Loucy (cell line): ENCODE measurements at regions not wholly inside any gene's neighbourhood (a gene's known extent, or its start where the extent isn't known, plus 50 kb on each side); places are given as distances from the start of the nearest gene placed in this dataset.
"Not testable (repeated sequence)": the region's sequence is repeated elsewhere in the genome, so short reads cannot be mapped to it uniquely, and the experiment has no call there.

Experiments
- H2AFZ ChIP-seq: fragments of 200-600 bp; sonication (generic); 2 replicates; pipeline ENCODE4 v1.6.0; 2016; ENCODE audit warnings: antibody characterized with exemption, mild to moderate bottlenecking, low read length, moderate library complexity
- H3F3A ChIP-seq: fragments of 200-600 bp; 2 replicates; pipeline ENCODE4 v1.6.0; 2016; ENCODE audit warnings: antibody characterized with exemption, low read depth, mild to moderate bottlenecking
- H3K27me3 ChIP-seq: fragments of 200-600 bp; sonication (generic); 2 replicates; pipeline ENCODE4 v1.6.1; 2014; ENCODE audit warnings: low read length, mild to moderate bottlenecking; ENCODE audit not compliant: insufficient read depth, poor library complexity, severe bottlenecking
- H3K36me3 ChIP-seq: fragments of 200-600 bp; sonication (generic); 2 replicates; pipeline ENCODE4 v1.6.1; 2016; ENCODE audit warnings: low read length; ENCODE audit not compliant: insufficient read depth
- H3K4me1 ChIP-seq: fragments of 200-600 bp; sonication (generic); 2 replicates; pipeline ENCODE4 v1.5.1; 2014; ENCODE audit warnings: low read length, mild to moderate bottlenecking; ENCODE audit not compliant: insufficient read depth, poor library complexity, severe bottlenecking
- H3K4me2 ChIP-seq: fragments of 200-600 bp; sonication (generic); 2 replicates; pipeline ENCODE4 v1.6.0; 2014; ENCODE audit warnings: antibody characterized with exemption, low read length, low read depth, mild to moderate bottlenecking; ENCODE audit not compliant: poor library complexity, severe bottlenecking
- H3K4me3 ChIP-seq: fragments of 200-600 bp; sonication (generic); 2 replicates; pipeline ENCODE4 v1.5.1; 2014; ENCODE audit warnings: low read length, mild to moderate bottlenecking, mixed read lengths; ENCODE audit not compliant: poor library complexity, severe bottlenecking
- H3K79me2 ChIP-seq: fragments of 200-600 bp; sonication (generic); 2 replicates; pipeline ENCODE4 v1.6.1; 2014; ENCODE audit warnings: low read length; ENCODE audit not compliant: insufficient read depth
- H3K9ac ChIP-seq: fragments of 200-600 bp; sonication (generic); 2 replicates; pipeline ENCODE4 v1.6.0; 2014; ENCODE audit warnings: mild to moderate bottlenecking, low read depth, low read length, moderate library complexity; ENCODE audit not compliant: poor library complexity, severe bottlenecking
- H3K9me2 ChIP-seq: fragments of 200-600 bp; sonication (generic); replicated peaks from 2 replicates; pipeline ENCODE4 v1.6.1; 2016; ENCODE audit warnings: low read depth, low read length, mixed read lengths
- H3K9me3 ChIP-seq: fragments of 200-600 bp; sonication (generic); 2 replicates; pipeline ENCODE4 v1.6.1; 2014; ENCODE audit warnings: mild to moderate bottlenecking, antibody characterized with exemption, low read length, low read depth; ENCODE audit not compliant: insufficient read depth
- H4K20me1 ChIP-seq: fragments of 200-600 bp; sonication (generic); 2 replicates; pipeline ENCODE4 v1.6.0; 2014; ENCODE audit warnings: antibody characterized with exemption, low read length, mild to moderate bottlenecking; ENCODE audit not compliant: insufficient read depth, poor library complexity, severe bottlenecking
- CTCF ChIP-seq: fragments of 200-600 bp; sonication (generic); conservative IDR thresholded peaks from 2 replicates; pipeline ENCODE4 v1.5.1; 2014; ENCODE audit warnings: mild to moderate bottlenecking, antibody characterized with exemption, low read length
- EZH2phosphoT487 ChIP-seq: fragments of 200-600 bp; IDR thresholded peaks from 2 replicates; pipeline ENCODE4 v1.6.1; 2018; ENCODE audit warnings: antibody characterized with exemption, mild to moderate bottlenecking, moderate library complexity, borderline replicate concordance

GRCh38 chr2:64923385-64923710 lies 65.9 kb upstream of the SLC1A4 start:
- no peak overlapping the region for H3K4me3 ChIP-seq
- no peaks in the 10 kb centered on the region for H3K36me3 ChIP-seq
- H3K9me2 ChIP-seq, result no peaks in the 10 kb centered on the region
- no peaks in the 10 kb centered on the region for H3K27me3 ChIP-seq
- TF ChIP-seq CTCF (no peak), EZH2phosphoT487 (no peak)
- H3K79me2 ChIP-seq, result no peaks in the 10 kb centered on the region
- peaks cover 3% of the 10 kb centered on the region; the same call in 1 of the 2 replicates for H3K9me3 ChIP-seq
- peak overlapping the region; percentile 28 for H3K9ac ChIP-seq
- H3F3A ChIP-seq, result no peaks in the 10 kb centered on the region
- no peak overlapping the region for H3K4me2 ChIP-seq
- H2AFZ ChIP-seq, result peak overlapping the region; percentile 28; the same call in 1 of the 2 replicates
- H4K20me1 ChIP-seq, result no peaks in the 10 kb centered on the region
- peaks cover 15% of the 10 kb centered on the region for H3K4me1 ChIP-seq

- Histone ChIP-seq H3K4me3 (no peak overlapping the region), H3K79me2 (no peaks in the 10 kb centered on the region), H3K36me3 (no peaks in the 10 kb centered on the region), H4K20me1 (no peaks in the 10 kb centered on the region), H3K9me3 (peaks cover 3% of the 10 kb centered on the region; the same call in 1 of the 2 replicates), H3F3A (no peaks in the 10 kb centered on the region), H3K27me3 (no peaks in the 10 kb centered on the region), H3K4me1 (peaks cover 10% of the 10 kb centered on the region), H3K4me2 (no peak overlapping the region), H3K9me2 (no peaks in the 10 kb centered on the region), H2AFZ (no peak overlapping the region), H3K9ac (no peak overlapping the region)
- no peak for TF ChIP-seq CTCF
- no peak for TF ChIP-seq EZH2phosphoT487
Observed at GRCh38 chr2:64924170-64924934, 64.8 kb upstream of the SLC1A4 start.

- not testable (repeated sequence) for H3K79me2 ChIP-seq, H3K27me3 ChIP-seq
Observed at GRCh38 chr2:64925930-64926722, 63.1 kb upstream of the SLC1A4 start.

More at GRCh38 chr2:64925930-64926722, 63.1 kb upstream of the SLC1A4 start:
- not testable (repeated sequence) for H3K9me3 ChIP-seq, H3K4me3 ChIP-seq, H3F3A ChIP-seq, H2AFZ ChIP-seq, H4K20me1 ChIP-seq, H3K4me2 ChIP-seq, H3K9ac ChIP-seq, H3K36me3 ChIP-seq, H3K9me2 ChIP-seq
- H3K4me1 ChIP-seq, result peaks cover 10% of the 10 kb centered on the region
